CD14-positive monocyte (primary cell): ENCODE measurements at regions not wholly inside any gene's neighbourhood (a gene's known extent, or its start where the extent isn't known, plus 50 kb on each side); places are given as distances from the start of the nearest gene placed in this dataset.

ENCODE experiments used
- DNase-seq, 3 donors: peaks; one replicate each; pipeline ENCODE4 v3.0.0-alpha.2; 2011 to 2022
- H2AFZ ChIP-seq: 2 replicates; pipeline ENCODE4 v1.6.0; 2012; ENCODE audit warnings: mild to moderate bottlenecking, low read depth, low read length, inconsistent platforms; ENCODE audit not compliant: insufficient read depth, poor library complexity, severe bottlenecking
- H3K27ac ChIP-seq, 2 donors: 1 replicate in 1 of 2; 2 replicates in 1 of 2; pipeline ENCODE4 v1.5.1; 2012 to 2013; ENCODE audit warnings: low read length in 2 of 2, control low read depth in 1 of 2, inconsistent platforms in 1 of 2, low read depth in 1 of 2, mild to moderate bottlenecking in 1 of 2
- H3K27me3 ChIP-seq, 2 donors: one replicate each; pipeline versions ENCODE4 v1.6.0 to v1.6.1; 2011 to 2013; ENCODE audit warnings: low read length in 2 of 2; ENCODE audit not compliant: control insufficient read depth in 2 of 2, insufficient read depth in 2 of 2
- H3K36me3 ChIP-seq, 2 donors: replicated peaks in 1 of 2; 1 replicate in 1 of 2; 2 replicates in 1 of 2; pipeline versions ENCODE4 v1.5.1 to v1.6.1; 2012 to 2013; ENCODE audit warnings: low read length in 2 of 2, control low read depth in 1 of 2, inconsistent platforms in 1 of 2, mild to moderate bottlenecking in 1 of 2; ENCODE audit not compliant: insufficient read depth in 2 of 2, control insufficient read depth in 1 of 2
- H3K4me1 ChIP-seq, 2 donors: 1 replicate in 1 of 2; 2 replicates in 1 of 2; pipeline versions ENCODE4 v1.5.1 to v1.6.1; 2012 to 2013; ENCODE audit warnings: low read length in 2 of 2, control low read depth in 1 of 2, inconsistent platforms in 1 of 2, mild to moderate bottlenecking in 1 of 2, moderate library complexity in 1 of 2; ENCODE audit not compliant: insufficient read depth in 2 of 2, control insufficient read depth in 1 of 2
- H3K4me2 ChIP-seq: replicated peaks from 2 replicates; pipeline ENCODE3; 2012; ENCODE audit warnings: low read length, moderate library complexity, mild to moderate bottlenecking; ENCODE audit not compliant: poor library complexity, severe bottlenecking; ENCODE audit errors: extremely low read depth
- H3K4me3 ChIP-seq, 3 experiments: fragments of 200-600 bp in 1 of 3; sonication (generic) in 1 of 3; replicated peaks in 1 of 3; 1 replicate in 2 of 3; 2 replicates in 1 of 3; pipeline ENCODE4 v1.5.1; 2011 to 2013; ENCODE audit warnings: low read length in 3 of 3, mild to moderate bottlenecking in 3 of 3, control low read depth in 2 of 3, low read depth in 2 of 3, inconsistent platforms in 1 of 3, moderate library complexity in 1 of 3
- H3K79me2 ChIP-seq: 2 replicates; pipeline ENCODE4 v1.6.0; 2012; ENCODE audit warnings: mild to moderate bottlenecking, control low read depth, inconsistent platforms, low read length, moderate library complexity; ENCODE audit not compliant: insufficient read depth
- H3K9ac ChIP-seq: 2 replicates; pipeline ENCODE4 v1.6.0; 2017; ENCODE audit warnings: low read length, mild to moderate bottlenecking; ENCODE audit not compliant: insufficient read depth, poor library complexity, severe bottlenecking
- H3K9me3 ChIP-seq, 2 donors: replicated peaks in 1 of 2; 1 replicate in 1 of 2; 2 replicates in 1 of 2; pipeline versions ENCODE4 v1.5.1 to v1.6.1; 2012 to 2013; ENCODE audit warnings: low read length in 2 of 2, control low read depth in 1 of 2; ENCODE audit not compliant: control insufficient read depth in 1 of 2, insufficient read depth in 1 of 2
- H4K20me1 ChIP-seq: 2 replicates; pipeline ENCODE4 v1.6.0; 2012; ENCODE audit warnings: mild to moderate bottlenecking, low read length, control low read depth, moderate library complexity; ENCODE audit not compliant: insufficient read depth
- H3K27ac Mint-ChIP-seq, 7 donors: one replicate each; pipeline ENCODE4 v1.8.0; 2020; ENCODE audit warnings: mild to moderate bottlenecking in 7 of 7, mixed read lengths in 7 of 7, moderate library complexity in 6 of 7, inconsistent platforms in 2 of 7
- H3K27me3 Mint-ChIP-seq, 3 donors: one replicate each; pipeline ENCODE4 v1.8.0; 2021 to 2022; ENCODE audit warnings: low read depth in 3 of 3, mild to moderate bottlenecking in 3 of 3, mixed read lengths in 3 of 3, moderate library complexity in 3 of 3, inconsistent platforms in 1 of 3
- H3K36me3 Mint-ChIP-seq, 2 donors: one replicate each; pipeline ENCODE4 v1.8.0; 2020; ENCODE audit warnings: mixed read lengths in 2 of 2, inconsistent platforms in 1 of 2, mild to moderate bottlenecking in 1 of 2
- H3K4me1 Mint-ChIP-seq: one replicate; pipeline ENCODE4 v1.8.0; 2020; ENCODE audit warnings: mild to moderate bottlenecking, mixed read lengths
- H3K4me3 Mint-ChIP-seq, 2 donors: one replicate each; pipeline ENCODE4 v1.8.0; 2020; ENCODE audit warnings: mild to moderate bottlenecking in 2 of 2, mixed read lengths in 2 of 2, moderate library complexity in 1 of 2
- H3K9me3 Mint-ChIP-seq, 7 donors: one replicate each; pipeline ENCODE4 v1.8.0; 2020 to 2022; ENCODE audit warnings: mixed read lengths in 7 of 7, mild to moderate bottlenecking in 6 of 7, moderate library complexity in 6 of 7, inconsistent platforms in 2 of 7
- WGBS: methylation state at CpG from one replicate; pipeline ENCODE4 v1.1.5; 2013; ENCODE audit warnings: missing lambda C conversion rate; ENCODE audit not compliant: insufficient coverage; 5-methylcytosine and 5-hydroxymethylcytosine counted together
- intact Hi-C, 2 donors: fragments of 100-400 bp; cut with micrococcal nuclease; formaldehyde crosslinking; loops; one replicate each; pipeline versions ENCODE4 v1.15.0 to v1.15.1; 2023
- TF ChIP-seq, protein P1 (sequence below): fragments of 200-600 bp; IDR thresholded peaks from one replicate; pipeline ENCODE4 v1.8.0; 2022; ENCODE audit warnings: antibody characterized with exemption, mild to moderate bottlenecking

DNA sequence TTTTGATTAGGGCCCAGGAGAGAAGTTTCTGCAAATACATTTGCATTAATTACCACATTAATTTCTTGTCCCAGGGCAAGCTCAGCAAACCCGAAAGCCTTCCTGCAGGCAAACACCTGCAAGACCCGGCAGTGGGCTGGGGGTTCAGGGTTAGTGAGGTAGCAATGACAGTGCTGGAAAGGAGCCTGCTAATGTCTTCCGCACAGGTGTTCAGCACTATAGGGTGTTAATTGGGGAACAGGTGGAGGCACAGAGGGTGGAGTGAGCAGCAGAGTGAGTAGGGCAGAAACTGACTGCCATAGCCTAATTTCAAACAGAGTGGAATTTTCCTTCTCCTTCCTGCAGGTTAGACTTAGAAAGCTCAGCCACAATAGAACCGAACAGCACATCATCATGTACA, 50.9 kb upstream of the UBASH3B start:
- Histone ChIP-seq H3K27me3 (no peaks in the 10 kb centered on the region), H3K27ac (no peak overlapping the region), H3K9ac (no peak overlapping the region), H3K4me1 (no peaks in the 10 kb centered on the region), H2AFZ (no peak overlapping the region), H3K9me3 (no peaks in the 10 kb centered on the region), H3K4me3 (no peak overlapping the region), H3K79me2 (no peaks in the 10 kb centered on the region), H3K36me3 (no peaks in the 10 kb centered on the region), H3K4me2 (no peak overlapping the region), H4K20me1 (no peaks in the 10 kb centered on the region)
- Mint-ChIP-seq H3K4me1 (no peaks in the 10 kb centered on the region), H3K27me3 (peaks cover 5 to 8% (median 5%) of the 10 kb centered on the region in 3 donors), H3K36me3 (no peaks in the 10 kb centered on the region), H3K27ac (no peak overlapping the region), H3K4me3 (no peak overlapping the region), H3K9me3 (peaks cover 0 to 1% (median 0%) of the 10 kb centered on the region in 7 donors)
- WGBS = 90% methylated on average over 2 of the region's 4 CpGs
- intact Hi-C loops = no loop called here
- TF ChIP-seq, protein P1, sequence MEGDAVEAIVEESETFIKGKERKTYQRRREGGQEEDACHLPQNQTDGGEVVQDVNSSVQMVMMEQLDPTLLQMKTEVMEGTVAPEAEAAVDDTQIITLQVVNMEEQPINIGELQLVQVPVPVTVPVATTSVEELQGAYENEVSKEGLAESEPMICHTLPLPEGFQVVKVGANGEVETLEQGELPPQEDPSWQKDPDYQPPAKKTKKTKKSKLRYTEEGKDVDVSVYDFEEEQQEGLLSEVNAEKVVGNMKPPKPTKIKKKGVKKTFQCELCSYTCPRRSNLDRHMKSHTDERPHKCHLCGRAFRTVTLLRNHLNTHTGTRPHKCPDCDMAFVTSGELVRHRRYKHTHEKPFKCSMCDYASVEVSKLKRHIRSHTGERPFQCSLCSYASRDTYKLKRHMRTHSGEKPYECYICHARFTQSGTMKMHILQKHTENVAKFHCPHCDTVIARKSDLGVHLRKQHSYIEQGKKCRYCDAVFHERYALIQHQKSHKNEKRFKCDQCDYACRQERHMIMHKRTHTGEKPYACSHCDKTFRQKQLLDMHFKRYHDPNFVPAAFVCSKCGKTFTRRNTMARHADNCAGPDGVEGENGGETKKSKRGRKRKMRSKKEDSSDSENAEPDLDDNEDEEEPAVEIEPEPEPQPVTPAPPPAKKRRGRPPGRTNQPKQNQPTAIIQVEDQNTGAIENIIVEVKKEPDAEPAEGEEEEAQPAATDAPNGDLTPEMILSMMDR = no peak
- no peak for DNase-seq

DNA sequence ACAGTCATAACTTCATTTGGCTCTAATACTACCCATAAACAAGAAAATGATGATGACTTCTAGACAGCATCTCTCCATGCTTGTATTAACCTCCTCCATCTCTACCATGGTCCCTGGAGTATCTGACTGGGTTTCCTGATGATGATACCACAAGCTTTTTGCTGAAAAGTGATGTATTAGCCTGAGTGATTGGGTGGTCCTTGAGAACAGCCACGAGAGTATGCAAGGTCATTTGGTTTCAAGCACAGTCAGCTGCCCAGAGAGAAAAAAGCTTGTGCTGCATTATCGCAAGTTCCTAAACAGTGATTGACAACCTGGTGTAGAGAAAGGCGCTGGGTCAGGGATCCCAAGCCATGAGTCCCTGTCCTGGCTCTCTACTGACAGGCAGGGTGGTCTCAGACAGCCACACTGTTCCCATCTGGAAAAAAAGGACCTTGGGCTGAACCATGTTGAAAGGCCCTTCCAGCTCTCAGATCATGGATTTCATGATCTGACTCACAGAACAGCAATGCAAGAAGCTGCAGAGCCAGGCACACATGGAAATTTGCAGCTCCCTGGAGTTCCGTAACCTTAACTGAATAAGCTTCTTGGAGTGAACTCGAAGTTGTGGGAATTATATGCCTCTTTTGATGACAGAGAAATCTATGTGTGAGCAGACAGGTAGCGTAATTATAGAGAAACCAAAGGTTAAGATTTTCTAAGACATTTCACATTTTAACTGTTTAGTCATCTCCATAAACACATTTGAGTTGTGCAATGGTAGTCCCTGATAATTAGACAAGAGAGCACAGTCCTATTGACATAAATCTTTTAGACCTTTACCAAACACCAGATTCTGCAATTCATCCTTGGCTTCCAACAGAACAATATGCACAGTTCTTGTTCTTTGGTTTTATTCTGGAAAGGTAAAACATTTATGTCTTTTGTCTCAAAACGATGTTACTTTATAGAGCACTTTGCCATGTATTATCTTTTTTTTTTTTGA, 54.1 kb upstream of the UBASH3B start:
- Mint-ChIP-seq H3K27me3 (peaks cover 10 to 15% (median 10%) of the 10 kb centered on the region in 3 donors), H3K36me3 (no peaks in the 10 kb centered on the region), H3K27ac (peak overlapping the region in 1 of 7 donors; percentile 58), H3K9me3 (peaks cover 0 to 1% (median 0%) of the 10 kb centered on the region in 7 donors), H3K4me1 (no peaks in the 10 kb centered on the region), H3K4me3 (no peak overlapping the region)
- TF ChIP-seq, protein P1 = no peak
- H3K4me2 ChIP-seq = no peak overlapping the region
- no peak overlapping the region for H3K27ac ChIP-seq
- H3K79me2 ChIP-seq = no peaks in the 10 kb centered on the region
- intact Hi-C loops = no loop called here
- DNase-seq = no peak
- H4K20me1 ChIP-seq = no peaks in the 10 kb centered on the region
- H3K4me1 ChIP-seq = no peaks in the 10 kb centered on the region
- H2AFZ ChIP-seq = no peak overlapping the region
- WGBS = 92% methylated on average over 4 of the region's 7 CpGs
- H3K36me3 ChIP-seq = no peaks in the 10 kb centered on the region
- H3K27me3 ChIP-seq = no peaks in the 10 kb centered on the region
- no peaks in the 10 kb centered on the region for H3K9me3 ChIP-seq
- H3K4me3 ChIP-seq = no peak overlapping the region
- H3K9ac ChIP-seq = no peak overlapping the region
